ENCODE measurements at regions not wholly inside any gene's neighbourhood (a gene's known extent, or its start where the extent isn't known, plus 50 kb on each side); places are given as distances from the start of the nearest gene placed in this dataset.

GRCh38 chr14:56875104-56875675, 64.9 kb upstream of the OTX2 start:
- TF ChIP-seq POLR2A (IDR thresholded peaks at IDR 0.05) (no peak), CTCF (IDR thresholded peaks at IDR 0.05) (no peak), POLR2AphosphoS5 (IDR thresholded peaks at IDR 0.05) (no peak)
